HEK293 (cell line): ENCODE measurements at regions not wholly inside any gene's neighbourhood (a gene's known extent, or its start where the extent isn't known, plus 50 kb on each side); places are given as distances from the start of the nearest gene placed in this dataset.

Source experiments
- CTCF ChIA-PET: fragments of 350-600 bp; formaldehyde crosslinking; extraction: SDS; loops from one replicate; lab custom pipeline; 2021; ENCODE audit warnings: antibody characterized with exemption; lab: Yijun Ruan, JAX
- POLR2A ChIA-PET: fragments of 300-600 bp; formaldehyde crosslinking; extraction: SDS; loops from one replicate; lab custom pipeline; 2020; ENCODE audit warnings: antibody characterized with exemption, inconsistent platforms; lab: Yijun Ruan, JAX
- H3K27ac ChIP-seq: fragments of 200-500 bp; sonication (Bioruptor generic); 2 replicates; pipeline ENCODE4 v1.5.1; 2014; ENCODE audit warnings: low read depth, low read length, control low read depth, inconsistent platforms; ENCODE audit errors: extremely low read depth
- H3K36me3 ChIP-seq, 2 experiments: fragments of 200-500 bp in 1 of 2; sonication (Bioruptor generic) in 1 of 2; 1 replicate in 1 of 2; 2 replicates in 1 of 2; pipeline ENCODE4 v1.5.1; 2014 to 2017; ENCODE audit warnings: inconsistent platforms in 2 of 2, low read length in 2 of 2; ENCODE audit not compliant: control insufficient read depth in 2 of 2, insufficient read depth in 1 of 2
- H3K4me1 ChIP-seq: fragments of 200-500 bp; sonication (Bioruptor generic); 2 replicates; pipeline ENCODE4 v1.5.1; 2014; ENCODE audit warnings: mild to moderate bottlenecking, low read length, inconsistent platforms; ENCODE audit not compliant: control insufficient read depth, insufficient read depth
- H3K4me3 ChIP-seq: 2 replicates; pipeline ENCODE4 v1.5.1; 2011; ENCODE audit warnings: low read depth, mild to moderate bottlenecking, control low read depth, low read length, moderate library complexity
- H3K9me3 ChIP-seq: fragments of 200-500 bp; sonication (Bioruptor generic); 2 replicates; pipeline ENCODE4 v1.5.1; 2014; ENCODE audit warnings: low read depth, low read length, inconsistent platforms; ENCODE audit not compliant: control insufficient read depth, insufficient read depth
- FEZF1 ChIP-seq: fragments of 450-650 bp; formaldehyde crosslinking; IDR thresholded peaks from 2 replicates; pipeline ENCODE4 v1.5.1; 2016; ENCODE audit warnings: missing biosample characterization, missing genetic modification characterization
- GFI1B ChIP-seq: fragments of 450-650 bp; formaldehyde crosslinking; IDR thresholded peaks from 2 replicates; pipeline ENCODE4 v1.5.1; 2016; ENCODE audit warnings: missing biosample characterization, missing genetic modification characterization
- OVOL3 ChIP-seq: fragments of 450-650 bp; formaldehyde crosslinking; IDR thresholded peaks from 2 replicates; pipeline ENCODE4 v1.5.1; 2016; ENCODE audit warnings: missing biosample characterization, missing genetic modification characterization
- ZBTB17 ChIP-seq: fragments of 450-650 bp; formaldehyde crosslinking; IDR thresholded peaks from 2 replicates; pipeline ENCODE4 v1.5.1; 2016; ENCODE audit warnings: missing biosample characterization, missing genetic modification characterization
- ZBTB8A ChIP-seq: fragments of 450-650 bp; formaldehyde crosslinking; IDR thresholded peaks from 2 replicates; pipeline ENCODE4 v1.5.1; 2016; ENCODE audit warnings: missing biosample characterization, missing genetic modification characterization
- ZNF114 ChIP-seq: fragments of 450-650 bp; formaldehyde crosslinking; IDR thresholded peaks from 2 replicates; pipeline ENCODE4 v1.5.0; 2017; ENCODE audit warnings: missing biosample characterization, missing genetic modification characterization
- ZNF133 ChIP-seq: fragments of 450-650 bp; formaldehyde crosslinking; IDR thresholded peaks from 2 replicates; pipeline ENCODE4 v1.5.1; 2016; ENCODE audit warnings: missing biosample characterization, missing genetic modification characterization
- ZNF138 ChIP-seq: fragments of 450-650 bp; formaldehyde crosslinking; IDR thresholded peaks from 2 replicates; pipeline ENCODE4 v1.5.1; 2016; ENCODE audit warnings: missing biosample characterization, missing genetic modification characterization, borderline replicate concordance
- ZNF2 ChIP-seq: fragments of 450-650 bp; formaldehyde crosslinking; IDR thresholded peaks from 2 replicates; pipeline ENCODE4 v1.5.1; 2016; ENCODE audit warnings: missing biosample characterization, missing genetic modification characterization
- ZNF341 ChIP-seq: fragments of 450-650 bp; formaldehyde crosslinking; IDR thresholded peaks from 2 replicates; pipeline ENCODE4; 2016; ENCODE audit warnings: low read depth, missing biosample characterization, missing genetic modification characterization
- ZNF530 ChIP-seq: fragments of 450-650 bp; formaldehyde crosslinking; IDR thresholded peaks from 2 replicates; pipeline ENCODE4 v1.5.1; 2016; ENCODE audit warnings: low read depth, missing biosample characterization, missing genetic modification characterization
- ZNF558 ChIP-seq: fragments of 450-650 bp; formaldehyde crosslinking; IDR thresholded peaks from 2 replicates; pipeline ENCODE4 v1.5.1; 2016; ENCODE audit warnings: missing biosample characterization, missing genetic modification characterization
- ZNF596 ChIP-seq: fragments of 450-650 bp; IDR thresholded peaks from 2 replicates; pipeline ENCODE4 v1.5.0; 2018; ENCODE audit warnings: missing biosample characterization, mild to moderate bottlenecking, missing genetic modification characterization, moderate library complexity
- ZNF624 ChIP-seq: fragments of 450-650 bp; formaldehyde crosslinking; IDR thresholded peaks from 2 replicates; pipeline ENCODE4 v1.5.1; 2017; ENCODE audit warnings: missing biosample characterization, missing genetic modification characterization
- ZNF654 ChIP-seq: fragments of 450-650 bp; formaldehyde crosslinking; IDR thresholded peaks from 2 replicates; pipeline ENCODE4 v1.5.1; 2016; ENCODE audit warnings: low read depth, missing biosample characterization, missing genetic modification characterization
- ZNF677 ChIP-seq: fragments of 450-650 bp; IDR thresholded peaks from 2 replicates; pipeline ENCODE4 v1.5.0; 2018; ENCODE audit warnings: missing biosample characterization, mild to moderate bottlenecking, missing genetic modification characterization, moderate library complexity
- ZNF747 ChIP-seq: fragments of 450-650 bp; formaldehyde crosslinking; IDR thresholded peaks from 2 replicates; pipeline ENCODE4 v1.5.1; 2016; ENCODE audit warnings: missing biosample characterization, missing genetic modification characterization
- ZNF768 ChIP-seq: fragments of 450-650 bp; formaldehyde crosslinking; IDR thresholded peaks from 2 replicates; pipeline ENCODE4 v1.5.1; 2018; ENCODE audit warnings: missing biosample characterization, mild to moderate bottlenecking, missing genetic modification characterization
- ZNF792 ChIP-seq: fragments of 450-650 bp; formaldehyde crosslinking; IDR thresholded peaks from 2 replicates; pipeline ENCODE4 v1.5.1; 2016; ENCODE audit warnings: missing biosample characterization, missing genetic modification characterization
- TF ChIP-seq, protein P1 (sequence below): fragments of 450-650 bp; formaldehyde crosslinking; IDR thresholded peaks from 2 replicates; pipeline ENCODE4 v1.5.1; 2016; ENCODE audit warnings: missing biosample characterization, missing genetic modification characterization
- TF ChIP-seq, protein P2 (sequence below): fragments of 450-650 bp; formaldehyde crosslinking; IDR thresholded peaks from 2 replicates; pipeline ENCODE4 v1.5.1; 2016; ENCODE audit warnings: missing biosample characterization, missing genetic modification characterization
- TF ChIP-seq, protein P3 (sequence below): fragments of 450-650 bp; formaldehyde crosslinking; IDR thresholded peaks from 2 replicates; pipeline ENCODE4 v1.5.1; 2016; ENCODE audit warnings: missing biosample characterization, missing genetic modification characterization
- TF ChIP-seq, protein P4 (sequence below): fragments of 450-650 bp; formaldehyde crosslinking; IDR thresholded peaks from 2 replicates; pipeline ENCODE4 v1.5.1; 2016; ENCODE audit warnings: missing biosample characterization, missing genetic modification characterization
- TF ChIP-seq, protein P5 (sequence below): fragments of 450-650 bp; formaldehyde crosslinking; IDR thresholded peaks from 2 replicates; pipeline ENCODE4 v1.5.0; 2017; ENCODE audit warnings: missing biosample characterization, missing genetic modification characterization, borderline replicate concordance

DNA sequence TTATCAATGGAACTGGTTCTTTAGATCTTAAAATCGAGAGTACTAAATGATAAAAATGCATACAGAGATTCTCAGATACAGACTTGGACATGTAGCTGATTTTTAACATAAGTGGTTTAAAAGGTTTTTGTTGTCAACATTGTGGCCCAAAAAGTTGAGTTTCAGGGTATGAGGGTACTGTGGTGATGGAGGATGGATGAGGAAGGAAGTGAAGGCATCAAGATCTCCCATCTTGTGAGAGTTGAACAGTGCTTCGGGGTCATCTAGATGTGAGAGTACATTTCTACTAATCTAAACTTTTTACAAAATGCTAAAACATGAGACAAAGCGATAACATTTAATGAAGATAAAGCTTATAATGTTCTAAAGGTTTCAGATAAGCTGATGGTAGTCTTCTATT lies 452.6 kb downstream of the PCNX1 start (continued):
- TF ChIP-seq, protein P1, sequence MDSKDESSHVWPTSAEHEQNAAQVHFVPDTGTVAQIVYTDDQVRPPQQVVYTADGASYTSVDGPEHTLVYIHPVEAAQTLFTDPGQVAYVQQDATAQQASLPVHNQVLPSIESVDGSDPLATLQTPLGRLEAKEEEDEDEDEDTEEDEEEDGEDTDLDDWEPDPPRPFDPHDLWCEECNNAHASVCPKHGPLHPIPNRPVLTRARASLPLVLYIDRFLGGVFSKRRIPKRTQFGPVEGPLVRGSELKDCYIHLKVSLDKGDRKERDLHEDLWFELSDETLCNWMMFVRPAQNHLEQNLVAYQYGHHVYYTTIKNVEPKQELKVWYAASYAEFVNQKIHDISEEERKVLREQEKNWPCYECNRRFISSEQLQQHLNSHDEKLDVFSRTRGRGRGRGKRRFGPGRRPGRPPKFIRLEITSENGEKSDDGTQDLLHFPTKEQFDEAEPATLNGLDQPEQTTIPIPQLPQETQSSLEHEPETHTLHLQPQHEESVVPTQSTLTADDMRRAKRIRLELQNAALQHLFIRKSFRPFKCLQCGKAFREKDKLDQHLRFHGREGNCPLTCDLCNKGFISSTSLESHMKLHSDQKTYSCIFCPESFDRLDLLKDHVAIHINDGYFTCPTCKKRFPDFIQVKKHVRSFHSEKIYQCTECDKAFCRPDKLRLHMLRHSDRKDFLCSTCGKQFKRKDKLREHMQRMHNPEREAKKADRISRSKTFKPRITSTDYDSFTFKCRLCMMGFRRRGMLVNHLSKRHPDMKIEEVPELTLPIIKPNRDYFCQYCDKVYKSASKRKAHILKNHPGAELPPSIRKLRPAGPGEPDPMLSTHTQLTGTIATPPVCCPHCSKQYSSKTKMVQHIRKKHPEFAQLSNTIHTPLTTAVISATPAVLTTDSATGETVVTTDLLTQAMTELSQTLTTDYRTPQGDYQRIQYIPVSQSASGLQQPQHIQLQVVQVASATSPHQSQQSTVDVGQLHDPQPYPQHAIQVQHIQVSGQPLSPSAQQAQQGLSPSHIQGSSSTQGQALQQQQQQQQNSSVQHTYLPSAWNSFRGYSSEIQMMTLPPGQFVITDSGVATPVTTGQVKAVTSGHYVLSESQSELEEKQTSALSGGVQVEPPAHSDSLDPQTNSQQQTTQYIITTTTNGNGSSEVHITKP (tag by site-specific recombination), result no peak
- TF ChIP-seq, protein P2, sequence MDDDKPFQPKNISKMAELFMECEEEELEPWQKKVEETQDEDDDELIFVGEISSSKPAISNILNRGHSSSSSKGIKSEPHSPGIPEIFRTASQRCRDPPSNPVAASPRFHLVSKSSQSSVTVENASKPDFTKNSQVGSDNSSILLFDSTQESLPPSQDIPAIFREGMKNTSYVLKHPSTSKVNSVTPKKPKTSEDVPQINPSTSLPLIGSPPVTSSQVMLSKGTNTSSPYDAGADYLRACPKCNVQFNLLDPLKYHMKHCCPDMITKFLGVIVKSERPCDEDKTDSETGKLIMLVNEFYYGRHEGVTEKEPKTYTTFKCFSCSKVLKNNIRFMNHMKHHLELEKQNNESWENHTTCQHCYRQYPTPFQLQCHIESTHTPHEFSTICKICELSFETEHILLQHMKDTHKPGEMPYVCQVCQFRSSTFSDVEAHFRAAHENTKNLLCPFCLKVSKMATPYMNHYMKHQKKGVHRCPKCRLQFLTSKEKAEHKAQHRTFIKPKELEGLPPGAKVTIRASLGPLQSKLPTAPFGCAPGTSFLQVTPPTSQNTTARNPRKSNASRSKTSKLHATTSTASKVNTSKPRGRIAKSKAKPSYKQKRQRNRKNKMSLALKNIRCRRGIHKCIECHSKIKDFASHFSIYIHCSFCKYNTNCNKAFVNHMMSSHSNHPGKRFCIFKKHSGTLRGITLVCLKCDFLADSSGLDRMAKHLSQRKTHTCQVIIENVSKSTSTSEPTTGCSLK (tag by site-specific recombination), result no peak
- TF ChIP-seq ZNF596 (tag by site-specific recombination), result no peak
- no peak for TF ChIP-seq FEZF1 (tag by site-specific recombination)
- no peak for TF ChIP-seq ZNF2 (tag by site-specific recombination)
- TF ChIP-seq ZNF114 (tag by site-specific recombination), result no peak
- TF ChIP-seq ZNF558, result no peak
- no peak for TF ChIP-seq ZNF677 (tag by site-specific recombination)
- TF ChIP-seq ZNF654 (tag by site-specific recombination), result no peak
- TF ChIP-seq ZBTB8A (tag by site-specific recombination), result no peak
- TF ChIP-seq, protein P3, sequence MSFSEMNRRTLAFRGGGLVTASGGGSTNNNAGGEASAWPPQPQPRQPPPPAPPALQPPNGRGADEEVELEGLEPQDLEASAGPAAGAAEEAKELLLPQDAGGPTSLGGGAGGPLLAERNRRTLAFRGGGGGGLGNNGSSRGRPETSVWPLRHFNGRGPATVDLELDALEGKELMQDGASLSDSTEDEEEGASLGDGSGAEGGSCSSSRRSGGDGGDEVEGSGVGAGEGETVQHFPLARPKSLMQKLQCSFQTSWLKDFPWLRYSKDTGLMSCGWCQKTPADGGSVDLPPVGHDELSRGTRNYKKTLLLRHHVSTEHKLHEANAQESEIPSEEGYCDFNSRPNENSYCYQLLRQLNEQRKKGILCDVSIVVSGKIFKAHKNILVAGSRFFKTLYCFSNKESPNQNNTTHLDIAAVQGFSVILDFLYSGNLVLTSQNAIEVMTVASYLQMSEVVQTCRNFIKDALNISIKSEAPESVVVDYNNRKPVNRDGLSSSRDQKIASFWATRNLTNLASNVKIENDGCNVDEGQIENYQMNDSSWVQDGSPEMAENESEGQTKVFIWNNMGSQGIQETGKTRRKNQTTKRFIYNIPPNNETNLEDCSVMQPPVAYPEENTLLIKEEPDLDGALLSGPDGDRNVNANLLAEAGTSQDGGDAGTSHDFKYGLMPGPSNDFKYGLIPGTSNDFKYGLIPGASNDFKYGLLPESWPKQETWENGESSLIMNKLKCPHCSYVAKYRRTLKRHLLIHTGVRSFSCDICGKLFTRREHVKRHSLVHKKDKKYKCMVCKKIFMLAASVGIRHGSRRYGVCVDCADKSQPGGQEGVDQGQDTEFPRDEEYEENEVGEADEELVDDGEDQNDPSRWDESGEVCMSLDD (tag by site-specific recombination), result no peak
- TF ChIP-seq, all 188 proteins: peak for 0

DNA sequence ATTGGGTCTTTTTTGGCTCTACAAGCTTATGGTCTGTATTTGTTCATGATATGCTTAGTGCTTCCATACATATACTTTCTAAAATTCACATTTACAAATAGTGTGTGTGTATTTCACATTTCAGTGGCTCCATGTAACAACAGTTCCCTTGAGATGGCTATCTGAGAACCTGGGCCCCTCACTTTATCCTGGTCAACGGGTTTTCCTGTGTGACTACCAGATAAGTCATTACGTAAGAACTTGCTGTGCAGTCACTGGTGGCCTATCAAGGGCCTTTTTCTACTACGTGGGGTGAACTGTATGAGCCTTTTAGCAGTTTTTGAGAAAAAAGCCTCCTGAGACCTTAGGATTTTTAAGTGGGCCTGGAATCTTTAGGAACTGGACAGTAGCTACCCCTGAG lies 454.1 kb downstream of the PCNX1 start:
- POLR2A ChIA-PET, result no interaction called here
- CTCF ChIA-PET, result no interaction called here
- H3K4me1 ChIP-seq, result peaks cover 14% of the 10 kb centered on the region

More for the DNA sequence above, 454.1 kb downstream of the PCNX1 start:
- TF ChIP-seq ZNF530 (tag by site-specific recombination) (no peak), ZNF133 (tag by site-specific recombination) (no peak), ZNF768 (tag by site-specific recombination) (no peak), OVOL3 (no peak), ZNF792 (no peak), ZNF341 (no peak), ZBTB17 (tag by site-specific recombination) (no peak), ZNF138 (tag by site-specific recombination) (no peak), ZNF624 (no peak), ZNF747 (tag by site-specific recombination) (no peak), ZNF114 (tag by site-specific recombination) (no peak), GFI1B (tag by site-specific recombination) (no peak)
- TF ChIP-seq, protein P4, sequence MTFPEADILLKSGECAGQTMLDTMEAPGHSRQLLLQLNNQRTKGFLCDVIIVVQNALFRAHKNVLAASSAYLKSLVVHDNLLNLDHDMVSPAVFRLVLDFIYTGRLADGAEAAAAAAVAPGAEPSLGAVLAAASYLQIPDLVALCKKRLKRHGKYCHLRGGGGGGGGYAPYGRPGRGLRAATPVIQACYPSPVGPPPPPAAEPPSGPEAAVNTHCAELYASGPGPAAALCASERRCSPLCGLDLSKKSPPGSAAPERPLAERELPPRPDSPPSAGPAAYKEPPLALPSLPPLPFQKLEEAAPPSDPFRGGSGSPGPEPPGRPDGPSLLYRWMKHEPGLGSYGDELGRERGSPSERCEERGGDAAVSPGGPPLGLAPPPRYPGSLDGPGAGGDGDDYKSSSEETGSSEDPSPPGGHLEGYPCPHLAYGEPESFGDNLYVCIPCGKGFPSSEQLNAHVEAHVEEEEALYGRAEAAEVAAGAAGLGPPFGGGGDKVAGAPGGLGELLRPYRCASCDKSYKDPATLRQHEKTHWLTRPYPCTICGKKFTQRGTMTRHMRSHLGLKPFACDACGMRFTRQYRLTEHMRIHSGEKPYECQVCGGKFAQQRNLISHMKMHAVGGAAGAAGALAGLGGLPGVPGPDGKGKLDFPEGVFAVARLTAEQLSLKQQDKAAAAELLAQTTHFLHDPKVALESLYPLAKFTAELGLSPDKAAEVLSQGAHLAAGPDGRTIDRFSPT (tag by site-specific recombination), result no peak
- TF ChIP-seq, protein P5, sequence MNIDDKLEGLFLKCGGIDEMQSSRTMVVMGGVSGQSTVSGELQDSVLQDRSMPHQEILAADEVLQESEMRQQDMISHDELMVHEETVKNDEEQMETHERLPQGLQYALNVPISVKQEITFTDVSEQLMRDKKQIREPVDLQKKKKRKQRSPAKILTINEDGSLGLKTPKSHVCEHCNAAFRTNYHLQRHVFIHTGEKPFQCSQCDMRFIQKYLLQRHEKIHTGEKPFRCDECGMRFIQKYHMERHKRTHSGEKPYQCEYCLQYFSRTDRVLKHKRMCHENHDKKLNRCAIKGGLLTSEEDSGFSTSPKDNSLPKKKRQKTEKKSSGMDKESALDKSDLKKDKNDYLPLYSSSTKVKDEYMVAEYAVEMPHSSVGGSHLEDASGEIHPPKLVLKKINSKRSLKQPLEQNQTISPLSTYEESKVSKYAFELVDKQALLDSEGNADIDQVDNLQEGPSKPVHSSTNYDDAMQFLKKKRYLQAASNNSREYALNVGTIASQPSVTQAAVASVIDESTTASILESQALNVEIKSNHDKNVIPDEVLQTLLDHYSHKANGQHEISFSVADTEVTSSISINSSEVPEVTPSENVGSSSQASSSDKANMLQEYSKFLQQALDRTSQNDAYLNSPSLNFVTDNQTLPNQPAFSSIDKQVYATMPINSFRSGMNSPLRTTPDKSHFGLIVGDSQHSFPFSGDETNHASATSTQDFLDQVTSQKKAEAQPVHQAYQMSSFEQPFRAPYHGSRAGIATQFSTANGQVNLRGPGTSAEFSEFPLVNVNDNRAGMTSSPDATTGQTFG (tag by site-specific recombination), result no peak
- TF ChIP-seq, all 188 proteins: peak for 0
- Histone ChIP-seq H3K36me3 (no peaks in the 10 kb centered on the region), H3K4me3 (no peak overlapping the region), H3K9me3 (no peaks in the 10 kb centered on the region), H3K27ac (no peak overlapping the region)
